ENCODE measurements at regions not wholly inside any gene's neighbourhood (a gene's known extent, or its start where the extent isn't known, plus 50 kb on each side); places are given as distances from the start of the nearest gene placed in this dataset.

- in situ Hi-C loops (cut with MboI; ENCODE audit: low sequenced_read_pairs) = loop anchor here (25.0 kb wide), 1 partner anchor 535 kb away; no protein-coding TSS in a partner anchor
These were observed 83.1 kb upstream of the FGF3 start for GRCh38 chr11:69902337-69902736.

GRCh38 chr11:69903211-69903610 is 84.0 kb upstream of the FGF3 start:
- in situ Hi-C loops (cut with MboI; ENCODE audit: low sequenced_read_pairs) = loop anchor here (25.0 kb wide), 1 partner anchor 534 kb away; no protein-coding TSS in a partner anchor

GRCh38 chr11:69904161-69904973 is 85.2 kb upstream of the FGF3 start:
- in situ Hi-C loops (cut with MboI; ENCODE audit: low sequenced_read_pairs) = loop anchor here (25.0 kb wide), 1 partner anchor 533 kb away; no protein-coding TSS in a partner anchor

DNA sequence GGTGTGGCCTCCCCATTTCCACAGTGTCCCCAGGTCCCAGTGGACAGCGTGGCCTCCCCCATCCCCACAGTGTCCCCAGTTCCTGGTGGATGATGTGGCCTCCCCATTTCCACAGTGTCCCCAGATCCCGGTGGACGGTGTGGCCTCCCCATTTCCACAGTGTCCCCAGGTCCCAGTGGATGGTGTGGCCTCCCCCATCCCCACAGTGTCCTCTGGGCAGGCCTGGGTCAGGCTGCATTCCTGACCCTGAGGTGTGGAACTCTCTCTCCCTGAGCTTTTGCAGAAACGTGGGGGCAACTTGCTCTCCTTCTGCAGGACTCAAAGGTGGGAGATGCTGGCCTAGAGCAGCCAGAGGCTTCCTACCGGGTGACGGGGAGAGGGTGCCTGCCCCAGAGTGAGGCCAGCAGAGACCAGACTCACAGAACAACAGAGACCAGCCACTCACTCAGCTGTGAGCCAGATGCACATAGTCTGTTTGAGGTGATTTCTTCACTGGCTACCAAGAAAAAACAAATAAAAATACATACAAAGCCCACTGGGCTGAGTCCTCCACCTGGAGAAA is 85.8 kb upstream of the FGF3 start:
- in situ Hi-C loops (cut with MboI; ENCODE audit: low sequenced_read_pairs) = loop anchor here (25.0 kb wide), 1 partner anchor 532 kb away; no protein-coding TSS in a partner anchor

DNA sequence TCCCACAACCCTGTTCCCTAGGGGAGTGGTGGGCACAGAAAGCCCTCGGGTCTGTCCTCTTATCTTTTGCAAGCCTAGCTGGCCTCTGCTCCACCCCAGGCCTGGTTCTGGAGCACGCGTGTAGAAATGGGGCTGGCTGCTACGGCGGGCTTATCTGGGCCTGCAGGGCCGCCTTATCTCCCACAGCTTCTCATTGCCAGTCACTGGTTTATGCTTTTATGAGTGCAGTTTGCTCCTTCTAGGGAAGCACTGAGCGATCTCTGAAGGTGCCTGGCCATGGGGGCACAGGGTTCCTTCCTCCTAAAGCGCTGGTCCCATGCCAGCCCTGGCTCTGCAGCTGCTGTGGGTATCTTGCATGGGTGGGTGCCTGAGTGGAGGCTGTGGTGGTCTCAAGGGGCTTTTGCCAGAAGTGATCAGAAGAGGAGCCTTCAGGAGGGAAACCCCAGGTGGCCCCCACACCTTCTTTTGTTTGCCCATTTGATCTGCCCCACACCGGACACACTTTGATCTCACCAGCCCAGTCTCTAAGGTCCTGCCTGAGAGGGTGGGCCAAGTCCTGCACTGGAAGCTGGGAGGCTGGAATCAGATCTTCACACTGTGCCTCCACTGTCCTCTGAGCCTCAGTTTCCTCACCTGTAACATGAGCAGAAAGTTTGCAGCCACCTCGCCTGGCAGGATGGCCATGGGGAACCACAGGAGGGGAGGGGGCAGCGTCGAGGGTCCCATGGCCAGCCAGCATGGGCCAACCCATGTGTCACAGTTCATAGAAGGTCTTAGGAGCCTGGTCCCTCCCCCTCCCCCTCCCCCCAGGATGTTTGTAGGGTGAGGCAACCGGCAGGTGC is 86.6 kb upstream of the FGF3 start:
- in situ Hi-C loops (cut with MboI; ENCODE audit: low sequenced_read_pairs) = loop anchor here (25.0 kb wide), 1 partner anchor 531 kb away; no protein-coding TSS in a partner anchor

GRCh38 chr11:69906453-69906907 is 87.3 kb upstream of the FGF3 start:
- in situ Hi-C loops (cut with MboI; ENCODE audit: low sequenced_read_pairs) = loop anchor here (25.0 kb wide), 1 partner anchor 531 kb away; no protein-coding TSS in a partner anchor

- in situ Hi-C loops (cut with MboI; ENCODE audit: low sequenced_read_pairs) = loop anchor here (25.0 kb wide), 1 partner anchor 530 kb away; no protein-coding TSS in a partner anchor
These were observed 88.4 kb upstream of the FGF3 start for GRCh38 chr11:69907611-69908010.

DNA sequence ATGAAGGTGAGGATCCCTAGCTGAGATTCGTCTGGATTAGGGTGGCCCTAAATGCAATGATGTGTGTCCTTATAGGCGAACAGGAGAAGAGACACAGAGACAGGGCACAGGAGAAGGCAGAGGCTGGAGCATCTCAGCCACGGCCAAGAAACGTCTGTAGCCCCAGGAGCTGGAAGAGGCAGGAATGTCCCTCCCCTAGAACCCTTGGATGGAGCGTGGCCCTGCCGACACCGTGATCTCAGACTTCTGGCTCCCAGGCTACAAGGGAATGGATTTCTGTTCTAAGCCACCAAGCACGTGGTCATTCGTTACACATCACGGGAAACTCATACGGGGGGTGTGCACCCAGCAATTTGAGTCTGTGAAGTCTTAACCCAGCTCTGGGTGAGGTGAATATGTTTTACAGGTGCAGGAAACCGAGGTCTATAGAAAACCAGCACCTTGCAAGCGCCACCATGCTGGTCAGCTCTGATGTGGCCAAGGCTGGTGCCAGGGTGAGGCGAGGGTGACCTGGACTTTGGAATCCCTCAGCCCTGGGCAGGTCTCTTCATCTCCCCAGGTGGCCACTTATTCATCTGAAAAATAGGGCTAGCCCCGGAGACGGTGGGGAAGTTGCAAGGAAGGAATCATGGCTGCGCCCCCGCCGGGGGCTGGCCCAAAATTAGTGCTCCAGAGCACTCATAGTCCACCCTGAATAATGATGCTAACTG is 89.5 kb upstream of the FGF3 start:
- in situ Hi-C loops (cut with MboI; ENCODE audit: low sequenced_read_pairs) = loop anchor here (25.0 kb wide), 1 partner anchor 529 kb away; no protein-coding TSS in a partner anchor

- in situ Hi-C loops (cut with MboI; ENCODE audit: low sequenced_read_pairs) = loop anchor here (10.0 to 25.0 kb wide), 2 partner anchors 285 to 527 kb away; no protein-coding TSS in a partner anchor
These were observed 90.6 kb upstream of the FGF3 start for GRCh38 chr11:69909561-69910518.

DNA sequence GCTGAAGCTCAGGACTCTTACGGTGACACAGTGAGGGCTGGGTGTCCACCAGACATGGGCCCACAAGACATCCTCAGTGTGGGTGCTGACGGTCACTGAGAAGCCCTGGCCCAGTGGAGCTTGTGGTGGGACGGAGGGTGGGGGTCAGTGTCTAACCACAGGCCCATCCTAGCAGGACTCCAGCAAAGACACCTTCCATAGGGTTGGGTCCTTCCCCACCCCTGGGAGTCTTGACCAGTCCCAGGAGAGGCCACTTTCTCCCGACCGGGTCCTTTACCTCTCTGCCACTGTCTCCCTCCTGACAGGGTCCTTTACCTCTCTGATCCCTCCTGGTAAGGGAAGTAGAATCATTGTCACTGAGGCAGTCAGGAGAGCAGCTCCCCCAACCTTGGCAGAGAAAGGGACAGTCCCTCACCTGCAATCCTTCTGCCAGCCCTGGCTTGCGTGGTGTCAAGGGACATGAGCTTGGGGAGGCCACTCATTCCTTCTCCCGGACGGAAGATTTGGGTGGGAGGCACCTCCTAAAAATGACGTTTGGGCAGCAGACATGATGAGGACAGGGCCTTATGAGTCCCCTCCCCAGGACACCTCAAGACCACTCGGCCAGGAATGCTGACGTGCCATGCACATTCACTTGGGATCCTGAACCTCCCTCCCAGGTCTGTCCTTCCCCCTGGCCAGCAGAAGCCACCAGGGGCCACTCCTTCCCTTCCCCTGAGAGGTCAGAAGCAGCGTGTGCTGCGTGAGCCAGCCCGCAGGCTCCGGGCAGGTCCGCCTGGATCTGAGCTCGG is 91.5 kb upstream of the FGF3 start:
- in situ Hi-C loops (cut with MboI; ENCODE audit: low sequenced_read_pairs) = loop anchor here (10.0 to 25.0 kb wide), 2 partner anchors 284 to 527 kb away; no protein-coding TSS in a partner anchor

- in situ Hi-C loops (cut with MboI; ENCODE audit: low sequenced_read_pairs) = loop anchor here (10.0 to 25.0 kb wide), 2 partner anchors 283 to 526 kb away; no protein-coding TSS in a partner anchor
These were observed 92.3 kb upstream of the FGF3 start for GRCh38 chr11:69911310-69912160.

DNA sequence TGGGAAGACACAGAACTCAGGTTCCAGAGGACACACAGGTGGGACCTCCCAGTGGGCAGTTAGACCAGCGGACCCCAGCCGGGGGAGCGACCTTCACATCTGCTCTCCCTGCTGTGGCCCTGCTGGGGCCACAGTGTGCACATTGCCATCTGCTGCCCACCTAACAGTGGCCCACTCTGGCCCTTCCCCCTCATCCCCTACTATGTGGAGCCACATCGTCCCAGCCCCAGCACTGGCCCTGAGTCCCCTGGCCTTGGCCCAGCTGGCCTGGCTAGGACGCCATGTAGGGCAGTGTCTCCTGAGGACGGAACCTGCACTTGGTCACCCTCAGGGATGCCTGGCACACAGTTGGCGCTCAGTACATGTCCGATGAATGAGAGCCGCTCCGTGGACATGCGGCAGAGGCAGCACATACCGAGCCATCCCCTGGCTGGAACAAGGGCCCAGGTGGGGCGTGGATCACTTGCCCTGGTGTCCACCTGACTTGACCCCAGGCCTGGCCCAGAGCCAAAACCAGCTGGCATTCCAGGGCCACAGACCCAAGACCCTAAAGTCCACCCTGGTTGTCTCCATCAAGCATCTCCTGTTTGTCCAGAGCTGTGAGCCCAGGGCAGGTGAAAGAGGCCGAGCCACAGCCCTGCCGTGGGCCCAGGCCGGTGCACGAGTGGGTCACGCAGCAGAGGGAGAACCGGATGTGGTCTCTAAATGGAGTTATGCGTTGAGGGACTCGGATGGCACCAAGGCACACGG is 93.1 kb upstream of the FGF3 start:
- in situ Hi-C loops (cut with MboI; ENCODE audit: low sequenced_read_pairs) = loop anchor here (10.0 to 25.0 kb wide), 2 partner anchors 282 to 525 kb away; no protein-coding TSS in a partner anchor

- in situ Hi-C loops (cut with MboI; ENCODE audit: low sequenced_read_pairs) = loop anchor here (10.0 to 25.0 kb wide), 2 partner anchors 282 to 524 kb away; no protein-coding TSS in a partner anchor
These were observed 93.8 kb upstream of the FGF3 start for GRCh38 chr11:69912911-69913451.

DNA sequence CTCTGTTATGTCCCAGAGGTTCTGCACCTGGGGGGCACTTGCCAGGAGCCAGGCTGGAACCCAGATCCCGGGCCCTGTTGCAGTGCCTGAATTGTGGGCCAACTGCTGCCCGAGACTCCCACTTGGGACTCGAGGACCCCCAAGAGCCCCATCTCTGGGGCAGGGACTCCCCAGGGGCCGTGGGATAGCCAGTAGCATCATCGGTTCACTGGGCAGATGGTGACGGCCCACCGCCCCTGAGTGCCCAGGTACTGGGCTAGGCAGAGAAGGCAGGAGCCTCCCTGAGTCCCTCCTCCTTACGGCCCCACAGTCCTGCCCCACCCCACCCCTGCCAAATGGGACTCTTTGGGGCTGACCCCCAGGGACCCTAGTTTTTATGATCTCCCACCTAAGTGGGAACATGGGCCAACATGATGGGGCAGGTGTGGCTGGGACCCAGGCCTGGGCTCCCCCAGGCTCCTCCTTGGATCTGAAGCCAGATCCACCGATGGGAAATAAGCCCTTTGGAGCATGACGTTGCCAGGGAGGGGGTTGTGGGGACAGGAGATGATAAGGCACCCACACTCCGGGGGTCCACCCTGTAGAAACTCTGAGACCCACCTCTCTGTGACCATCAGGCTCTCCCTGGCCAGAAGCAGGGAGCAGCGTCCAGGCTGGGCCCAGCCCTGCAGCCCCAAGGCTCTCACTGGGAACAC is 94.5 kb upstream of the FGF3 start:
- in situ Hi-C loops (cut with MboI; ENCODE audit: low sequenced_read_pairs) = loop anchor here (10.0 to 25.0 kb wide), 2 partner anchors 281 to 524 kb away; no protein-coding TSS in a partner anchor

All from HL-60/S4 treated with phorbol 12-myristate 13-acetate at 8.2 ng/mL for 4 days and 3 days (cell line).